ENCODE measurements at regions not wholly inside any gene's neighbourhood (a gene's known extent, or its start where the extent isn't known, plus 50 kb on each side); places are given as distances from the start of the nearest gene placed in this dataset.

DNA sequence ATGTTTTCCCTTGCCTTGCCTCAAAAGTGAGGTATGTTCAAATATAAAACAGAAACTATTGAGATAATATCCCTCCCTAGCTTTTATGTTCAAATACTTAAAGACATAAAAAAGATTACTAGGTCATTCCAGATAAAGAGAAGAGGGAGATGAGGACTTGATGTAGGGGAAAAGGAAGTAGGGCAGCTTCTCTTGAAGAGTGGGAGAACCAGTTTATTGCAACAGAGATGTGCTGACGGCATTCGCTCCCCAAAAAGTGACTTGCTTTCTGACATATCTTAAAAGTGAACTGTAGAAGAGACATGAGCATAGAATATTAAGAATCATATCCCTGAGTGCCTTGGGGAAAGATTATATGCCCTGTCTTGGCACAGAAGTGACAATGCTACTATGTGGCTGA is 330.2 kb upstream of the NREP start:
- 94 to 99% methylated on average over 2 of the region's 2 CpGs for WGBS, 2 donors
- no peak overlapping the region for H3K27ac ChIP-seq
- H3K4me3 ChIP-seq: no peak overlapping the region
- TF ChIP-seq, protein P1, sequence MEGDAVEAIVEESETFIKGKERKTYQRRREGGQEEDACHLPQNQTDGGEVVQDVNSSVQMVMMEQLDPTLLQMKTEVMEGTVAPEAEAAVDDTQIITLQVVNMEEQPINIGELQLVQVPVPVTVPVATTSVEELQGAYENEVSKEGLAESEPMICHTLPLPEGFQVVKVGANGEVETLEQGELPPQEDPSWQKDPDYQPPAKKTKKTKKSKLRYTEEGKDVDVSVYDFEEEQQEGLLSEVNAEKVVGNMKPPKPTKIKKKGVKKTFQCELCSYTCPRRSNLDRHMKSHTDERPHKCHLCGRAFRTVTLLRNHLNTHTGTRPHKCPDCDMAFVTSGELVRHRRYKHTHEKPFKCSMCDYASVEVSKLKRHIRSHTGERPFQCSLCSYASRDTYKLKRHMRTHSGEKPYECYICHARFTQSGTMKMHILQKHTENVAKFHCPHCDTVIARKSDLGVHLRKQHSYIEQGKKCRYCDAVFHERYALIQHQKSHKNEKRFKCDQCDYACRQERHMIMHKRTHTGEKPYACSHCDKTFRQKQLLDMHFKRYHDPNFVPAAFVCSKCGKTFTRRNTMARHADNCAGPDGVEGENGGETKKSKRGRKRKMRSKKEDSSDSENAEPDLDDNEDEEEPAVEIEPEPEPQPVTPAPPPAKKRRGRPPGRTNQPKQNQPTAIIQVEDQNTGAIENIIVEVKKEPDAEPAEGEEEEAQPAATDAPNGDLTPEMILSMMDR (IDR thresholded peaks at IDR 0.05): no peak
- H3K27me3 ChIP-seq: no peaks in the 10 kb centered on the region
- intact Hi-C loops (cut with DNase I): no loop called here
- peaks cover 0 to 20% (median 0%) of the 10 kb centered on the region in 11 donors for H3K9me3 ChIP-seq
- DNase-seq (no peak), ATAC-seq (no peak)
- H3K4me1 ChIP-seq: no peaks in the 10 kb centered on the region
- no peaks in the 10 kb centered on the region for H3K36me3 ChIP-seq

DNA sequence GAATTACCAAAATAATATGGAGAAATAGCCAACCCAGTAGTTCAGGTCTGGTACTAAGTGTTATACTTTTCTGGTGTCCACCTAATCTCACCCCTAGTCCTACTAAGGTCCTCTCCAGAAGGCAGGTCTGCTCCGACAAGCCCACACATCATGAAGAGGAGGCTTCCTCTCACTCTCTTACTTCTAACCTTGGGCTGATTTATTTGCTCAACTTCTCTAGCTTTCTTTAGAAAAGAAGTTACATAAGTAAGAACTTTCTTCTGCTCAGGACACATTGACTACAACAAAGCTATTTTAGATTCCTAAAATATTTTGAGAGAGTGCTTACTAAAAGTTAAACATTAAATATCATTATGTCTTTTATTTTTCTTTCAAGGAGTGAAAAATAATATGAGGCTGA is 329.7 kb upstream of the NREP start:
- ATAC-seq (no peak), DNase-seq (no peak)
- H3K9me3 ChIP-seq: peaks cover 0 to 15% (median 0%) of the 10 kb centered on the region in 11 donors
- H3K36me3 ChIP-seq: no peaks in the 10 kb centered on the region
- intact Hi-C loops (cut with DNase I): no loop called here
- H3K27me3 ChIP-seq: no peaks in the 10 kb centered on the region
- 95 to 98% methylated on average over 1 of the region's 1 CpG for WGBS, 2 donors
- H3K4me3 ChIP-seq: no peak overlapping the region
- TF ChIP-seq, protein P1 (IDR thresholded peaks at IDR 0.05): no peak
- no peaks in the 10 kb centered on the region for H3K4me1 ChIP-seq
- no peak overlapping the region for H3K27ac ChIP-seq

DNA sequence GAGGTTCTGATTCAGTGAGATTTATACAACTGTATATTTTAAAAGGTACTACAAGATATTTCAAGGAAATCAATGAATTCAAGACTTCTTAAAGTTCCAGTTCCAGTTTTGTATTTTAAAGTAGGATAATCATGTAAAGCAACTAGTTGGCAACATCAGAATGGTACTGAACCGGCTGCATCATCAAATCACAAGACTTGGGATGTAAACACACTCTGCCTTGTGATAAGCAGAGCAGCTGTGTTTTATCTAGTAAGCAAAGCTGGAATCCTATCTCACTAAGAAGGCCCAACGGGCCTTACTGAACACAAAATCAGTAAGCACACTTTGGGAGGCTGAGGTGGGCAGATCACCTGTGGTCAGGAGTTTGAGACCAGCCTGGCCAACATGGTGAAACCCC is 327.2 kb upstream of the NREP start:
- TF ChIP-seq, protein P1 (IDR thresholded peaks at IDR 0.05): no peak
- no peak for DNase-seq
- Histone ChIP-seq H3K4me1 (no peaks in the 10 kb centered on the region), H3K4me3 (no peak overlapping the region), H3K27ac (no peak overlapping the region), H3K9me3 (no peaks in the 10 kb centered on the region), H3K36me3 (no peaks in the 10 kb centered on the region), H3K27me3 (no peaks in the 10 kb centered on the region)
- intact Hi-C loops (cut with DNase I): no loop called here
- ATAC-seq: no peak
- 21 to 34% methylated on average over 2 of the region's 2 CpGs for WGBS, 2 donors

DNA sequence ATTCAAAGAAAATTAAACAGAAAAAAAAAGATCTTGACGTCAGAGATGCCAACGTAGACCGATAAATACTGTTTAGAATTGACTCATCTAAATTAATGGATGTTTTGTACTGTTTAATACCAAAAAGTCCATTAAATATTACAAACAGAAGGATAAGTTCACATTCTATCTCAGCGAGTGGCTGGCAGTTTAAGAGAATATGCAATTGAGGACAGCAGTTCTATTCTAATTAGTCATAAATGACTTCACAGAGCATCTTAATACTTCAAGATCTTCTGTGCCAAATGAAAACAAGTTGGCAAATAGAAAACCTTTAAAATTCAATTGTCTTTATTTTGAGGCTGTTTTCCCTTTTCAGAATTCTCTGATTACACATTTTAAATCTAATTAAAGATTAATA is 326.6 kb upstream of the NREP start:
- H3K9me3 ChIP-seq: no peaks in the 10 kb centered on the region
- no peak for ATAC-seq
- WGBS, 2 donors: 94% methylated on average over 4 of the region's 4 CpGs
- no peak for DNase-seq
- TF ChIP-seq, protein P1 (IDR thresholded peaks at IDR 0.05): no peak
- intact Hi-C loops (cut with DNase I): no loop called here
- no peaks in the 10 kb centered on the region for H3K27me3 ChIP-seq
- no peak overlapping the region for H3K4me3 ChIP-seq
- H3K27ac ChIP-seq: no peak overlapping the region
- H3K36me3 ChIP-seq: no peaks in the 10 kb centered on the region
- no peaks in the 10 kb centered on the region for H3K4me1 ChIP-seq

DNA sequence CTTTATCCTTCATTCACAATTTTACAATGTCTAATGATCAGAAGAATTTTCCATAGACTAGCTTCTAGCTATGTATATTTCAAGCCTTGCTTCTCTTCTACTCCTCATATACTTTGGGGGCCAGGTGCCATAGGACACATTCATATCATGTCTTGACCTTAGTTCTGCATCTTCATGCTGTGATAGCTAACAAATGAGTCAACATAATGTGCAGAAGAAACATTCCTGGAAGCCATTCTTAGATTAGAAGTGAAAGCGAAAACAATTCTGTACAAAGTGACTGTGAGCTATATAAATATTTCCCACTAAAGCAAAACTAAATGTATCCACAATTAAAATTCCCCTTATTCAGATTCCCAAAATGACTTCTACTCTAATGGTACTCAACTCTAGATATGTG is 320.2 kb upstream of the NREP start:
- Histone ChIP-seq H3K27ac (no peak overlapping the region), H3K27me3 (no peaks in the 10 kb centered on the region), H3K4me1 (peaks cover 0 to 7% (median 0%) of the 10 kb centered on the region in 9 donors), H3K4me3 (no peak overlapping the region), H3K36me3 (no peaks in the 10 kb centered on the region), H3K9me3 (no peaks in the 10 kb centered on the region)
- DNase-seq: no peak
- intact Hi-C loops (cut with DNase I): no loop called here
- TF ChIP-seq, protein P1 (IDR thresholded peaks at IDR 0.05): no peak
- no peak for ATAC-seq
- WGBS, 2 donors: 91 to 96% methylated on average over 1 of the region's 1 CpG

Measured in heart right ventricle (tissue), 16 donors.